GM12878 (cell line): ENCODE measurements at regions not wholly inside any gene's neighbourhood (a gene's known extent, or its start where the extent isn't known, plus 50 kb on each side); places are given as distances from the start of the nearest gene placed in this dataset.

ENCODE experiments used
- ATAC-seq: fragments of 200-7000 bp; cut with Tn5 transposase; 3 replicates; pipeline ENCODE4 v1.9.1; 2020; ENCODE audit warnings: mild to moderate bottlenecking, moderate library complexity
- BruUV-seq: library from RNA; stranded (reverse); fragments of 400-500 nt; replicated peaks from 2 replicates; lab custom pipeline; 2021; lab: Mats Ljungman, UMichigan
- CTCF ChIA-PET: fragments of 300-600 bp; sonication (Branson Sonifier 250); formaldehyde crosslinking; extraction: SDS; loops from one replicate; lab custom pipeline; 2021; ENCODE audit warnings: inconsistent platforms; lab: Yijun Ruan, JAX
- POLR2A ChIA-PET: fragments of 350-600 bp; formaldehyde crosslinking; extraction: SDS; loops from one replicate; lab custom pipeline; 2021; ENCODE audit warnings: inconsistent platforms; lab: Charles Lee
- RAD21 ChIA-PET: fragments of 300-600 bp; sonication (Branson Sonifier 250); formaldehyde crosslinking; loops from one replicate; lab custom pipeline; 2023; ENCODE audit warnings: antibody characterized with exemption; ENCODE audit not compliant: unreplicated experiment; lab: Charles Lee
- SMC1A ChIA-PET: fragments of 300-600 bp; sonication (Branson Sonifier 250); formaldehyde crosslinking; loops from one replicate; lab custom pipeline; 2023; ENCODE audit not compliant: unreplicated experiment, uncharacterized antibody; lab: Charles Lee
- DNase-seq: peaks from one replicate; pipeline ENCODE4 v3.0.0-alpha.2; 2011; ENCODE audit warnings: low read depth, low spot score
- FAIRE-seq: peaks from 3 replicates; lab custom pipeline; 2011; peaks lifted over from hg19 to GRCh38; lab: Jason Lieb, UNC
- H2AFZ ChIP-seq: 2 replicates; pipeline ENCODE4 v1.6.0; 2011; ENCODE audit warnings: low read depth, low read length, control low read depth; ENCODE audit not compliant: control insufficient read depth
- H3K27ac ChIP-seq: 2 replicates; pipeline ENCODE4 v1.5.1; 2011; ENCODE audit warnings: control low read depth; ENCODE audit not compliant: control insufficient read depth, insufficient read depth
- H3K27me3 ChIP-seq, 2 experiments: replicated peaks in 1 of 2; 2 replicates each; pipeline versions ENCODE4 v1.6.0 to v1.6.1; 2011; ENCODE audit warnings: low read length in 1 of 2; ENCODE audit not compliant: control insufficient read depth in 2 of 2, insufficient read depth in 2 of 2
- H3K36me3 ChIP-seq, 2 experiments: 2 replicates each; pipeline ENCODE4 v1.5.1; 2011; ENCODE audit warnings: low read length in 1 of 2; ENCODE audit not compliant: control insufficient read depth in 2 of 2, insufficient read depth in 2 of 2
- H3K4me1 ChIP-seq: 2 replicates; pipeline ENCODE4 v1.6.1; 2011; ENCODE audit warnings: mild to moderate bottlenecking, low read length, moderate library complexity, mixed read lengths; ENCODE audit not compliant: control insufficient read depth, insufficient read depth
- H3K4me2 ChIP-seq: 2 replicates; pipeline ENCODE4 v1.6.0; 2011; ENCODE audit warnings: control low read depth; ENCODE audit not compliant: control insufficient read depth, insufficient read depth
- H3K4me3 ChIP-seq: fragments of 200-600 bp; sonication (generic); 2 replicates; pipeline ENCODE4 v1.5.1; 2016
- H3K79me2 ChIP-seq: 2 replicates; pipeline ENCODE4 v1.6.0; 2011; ENCODE audit warnings: low read length; ENCODE audit not compliant: control insufficient read depth, insufficient read depth
- H3K9ac ChIP-seq: 2 replicates; pipeline ENCODE4 v1.8.0; 2011; ENCODE audit warnings: low read length, control low read depth, mixed read lengths; ENCODE audit not compliant: control insufficient read depth, insufficient read depth
- H3K9me3 ChIP-seq: replicated peaks from 3 replicates; pipeline ENCODE4 v1.5.1; 2011; ENCODE audit warnings: mild to moderate bottlenecking, low read length; ENCODE audit not compliant: control insufficient read depth, insufficient read depth
- H4K20me1 ChIP-seq: 2 replicates; pipeline ENCODE4 v1.6.0; 2011; ENCODE audit not compliant: control insufficient read depth, insufficient read depth
- ATF2 ChIP-seq: IDR thresholded peaks from 2 replicates; pipeline ENCODE4 v1.6.1; 2012; ENCODE audit warnings: low read length, inconsistent platforms
- BCL3 ChIP-seq: IDR thresholded peaks from 2 replicates; pipeline ENCODE4 v1.6.1; 2011; ENCODE audit warnings: borderline replicate concordance, low read depth, mild to moderate bottlenecking, moderate library complexity, low read length; ENCODE audit not compliant: insufficient read depth, poor library complexity, severe bottlenecking
- CBFB ChIP-seq: IDR thresholded peaks from 2 replicates; pipeline ENCODE4 v1.6.1; 2016; ENCODE audit warnings: antibody characterized with exemption, low read depth
- CREB1 ChIP-seq: IDR thresholded peaks from 2 replicates; pipeline ENCODE4 v1.6.1; 2012; ENCODE audit warnings: low read depth, mild to moderate bottlenecking, inconsistent platforms
- DPF2 ChIP-seq: fragments of 450-650 bp; IDR thresholded peaks from 2 replicates; pipeline ENCODE4 v1.6.1; 2017; ENCODE audit warnings: mild to moderate bottlenecking
- E2F8 ChIP-seq: fragments of 450-650 bp; IDR thresholded peaks from 2 replicates; pipeline ENCODE4 v1.6.1; 2018; ENCODE audit warnings: mild to moderate bottlenecking, low read depth, moderate library complexity; ENCODE audit not compliant: partially characterized antibody
- FOS ChIP-seq: IDR thresholded peaks from 3 replicates; pipeline ENCODE4 v1.6.1; 2011; ENCODE audit warnings: borderline replicate concordance; ENCODE audit not compliant: insufficient read length; ENCODE audit errors: extremely low read depth
- HDGF ChIP-seq: fragments of 450-650 bp; IDR thresholded peaks from 2 replicates; pipeline ENCODE4 v1.6.1; 2016; ENCODE audit warnings: antibody characterized with exemption
- HSF1 ChIP-seq: fragments of 150-350 bp; IDR thresholded peaks from 2 replicates; pipeline ENCODE4 v1.6.1; 2014; ENCODE audit warnings: mild to moderate bottlenecking, low read depth, low read length
- KAT2A ChIP-seq: conservative IDR thresholded peaks from 2 replicates; pipeline ENCODE4 v1.6.1; 2011; ENCODE audit warnings: low read depth, low read length; ENCODE audit not compliant: control insufficient read depth
- KLF5 ChIP-seq: fragments of 450-650 bp; IDR thresholded peaks from 2 replicates; pipeline ENCODE4 v1.6.1; 2014; ENCODE audit warnings: mild to moderate bottlenecking; ENCODE audit not compliant: partially characterized antibody
- POLR2AphosphoS5 ChIP-seq: IDR thresholded peaks from 2 replicates; pipeline ENCODE4 v1.6.1; 2011; ENCODE audit warnings: mild to moderate bottlenecking, low read length, inconsistent platforms
- POU2F2 ChIP-seq: IDR thresholded peaks from 3 replicates; pipeline ENCODE4 v1.6.1; 2011; ENCODE audit warnings: low read depth, mild to moderate bottlenecking, low read length, borderline replicate concordance
- SIN3A ChIP-seq: IDR thresholded peaks from 2 replicates; pipeline ENCODE4 v1.6.1; 2012; ENCODE audit warnings: low read depth, low read length, improper control_type of control experiment
- SREBF1 ChIP-seq: IDR thresholded peaks from 2 replicates; pipeline ENCODE4 v1.6.1; 2012; ENCODE audit warnings: mild to moderate bottlenecking, low read length
- SRF ChIP-seq, 2 experiments: IDR thresholded peaks; 2 replicates each; pipeline ENCODE4 v1.6.1; 2011; ENCODE audit warnings: low read depth in 2 of 2, low read length in 2 of 2, mild to moderate bottlenecking in 1 of 2, moderate library complexity in 1 of 2
- TBL1XR1 ChIP-seq: IDR thresholded peaks from 2 replicates; pipeline ENCODE4 v1.6.1; 2012; ENCODE audit warnings: low read depth, low read length, improper control_type of control experiment
- YBX1 ChIP-seq: fragments of 450-650 bp; IDR thresholded peaks from 2 replicates; pipeline ENCODE4 v1.6.1; 2016; ENCODE audit warnings: antibody characterized with exemption
- WGBS: methylation state at CpG from one replicate; pipeline ENCODE4 v1.1.6; 2016; ENCODE audit warnings: low lambda C conversion rate; ENCODE audit not compliant: insufficient replicate concordance, insufficient coverage; ENCODE audit errors: missing lambda C conversion rate; 5-methylcytosine and 5-hydroxymethylcytosine counted together
- in situ Hi-C: fragments of 300-500 bp; cut with MboI; formaldehyde crosslinking; loops from 9 replicates; pipeline ENCODE4 v1.14.3; 2018; ENCODE audit warnings: mixed read lengths
- intact Hi-C: fragments of 100-400 bp; cut with micrococcal nuclease; formaldehyde crosslinking; loops from one replicate; pipeline ENCODE4 v1.14.2; 2022; ENCODE audit not compliant: unreplicated experiment

- TF ChIP-seq SRF (IDR thresholded peaks at IDR 0.05; ENCODE audit: low read depth in 2 of 2, low read length in 2 of 2) (no peak), POLR2AphosphoS5 (no peak)
Observed at GRCh38 chr18:2114289-2114688, 457.0 kb downstream of the METTL4 start (continued).

GRCh38 chr18:2114765-2115164, 456.5 kb downstream of the METTL4 start:
- ChIA-PET RAD21 (no interaction called here), SMC1A (interaction anchor here (0.6 to 1.2 kb wide), 3 partner anchors 9 to 408 kb away, joined by 3 read pairs; no protein-coding TSS in a partner anchor), CTCF (no interaction called here), POLR2A (no interaction called here)
- Histone ChIP-seq H2AFZ (no peak overlapping the region), H3K27ac (no peak overlapping the region), H3K36me3 (no peaks in the 10 kb centered on the region), H3K9ac (no peak overlapping the region), H3K9me3 (no peaks in the 10 kb centered on the region), H3K4me2 (no peak overlapping the region), H4K20me1 (no peaks in the 10 kb centered on the region), H3K27me3 (no peaks in the 10 kb centered on the region), H3K4me1 (no peaks in the 10 kb centered on the region), H3K79me2 (no peaks in the 10 kb centered on the region), H3K4me3 (no peak overlapping the region)
- intact Hi-C loops, result no loop called here
- in situ Hi-C loops, result no loop called here
- ATAC-seq (no peak), DNase-seq (no peak), FAIRE-seq (no peak)
- BruUV-seq, result no TSS peak
- 33% methylated on average over 4 of the region's 4 CpGs for WGBS
- TF ChIP-seq FOS (no peak), HDGF (no peak), E2F8 (no peak), SREBF1 (no peak), YBX1 (no peak), KLF5 (no peak), POU2F2 (no peak), SRF (IDR thresholded peaks at IDR 0.05; ENCODE audit: low read depth in 2 of 2, low read length in 2 of 2) (no peak), KAT2A (no peak), TBL1XR1 (no peak), DPF2 (no peak), BCL3 (no peak), CREB1 (no peak), HSF1 (no peak), ATF2 (no peak), CBFB (no peak), SIN3A (no peak)
